Activated T-helper 1 cell treated with anti-CD3 and anti-CD28 coated beads, Interleukin-2, amount 50 U/mL, for 16 hours (primary cell): ENCODE measurements at regions not wholly inside any gene's neighbourhood (a gene's known extent, or its start where the extent isn't known, plus 50 kb on each side); places are given as distances from the start of the nearest gene placed in this dataset.
"Not testable (repeated sequence)": the region's sequence is repeated elsewhere in the genome, so short reads cannot be mapped to it uniquely, and the experiment has no call there.

Experiments used
- DNase-seq, 2 donors: peaks; one replicate each; pipeline ENCODE4 v3.0.0-alpha.2; 2020; ENCODE audit warnings: low read depth in 1 of 2, low spot score in 1 of 2

GRCh38 chr22:22774762-22775161 lies 112.9 kb upstream of the IGLL5 start:
- not testable (repeated sequence) for DNase-seq

GRCh38 chr22:22776121-22776520 lies 111.5 kb upstream of the IGLL5 start:
- DNase-seq: no peak

DNA sequence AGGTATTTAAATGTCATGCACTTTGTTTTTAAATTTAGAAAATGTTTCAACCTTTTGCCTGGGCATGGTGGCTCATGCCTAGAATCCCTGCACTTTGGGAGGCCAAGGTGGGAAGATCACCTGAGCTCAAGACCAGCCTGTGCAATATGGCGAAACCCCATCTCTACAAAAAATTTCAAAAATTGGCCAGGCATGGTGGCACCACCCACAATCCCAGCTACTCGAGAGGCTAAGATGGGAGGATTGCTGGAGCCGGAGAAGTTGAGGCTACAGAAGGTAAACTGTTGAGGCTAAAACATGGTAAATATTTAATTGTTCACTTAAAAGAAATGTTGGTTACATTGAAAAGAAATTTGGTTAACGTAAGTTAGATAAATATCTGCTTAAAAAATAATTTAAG lies 108.4 kb upstream of the IGLL5 start:
- no peak for DNase-seq

- DNase-seq: no peak
These were observed 104.0 kb upstream of the IGLL5 start for GRCh38 chr22:22783575-22783974.

DNA sequence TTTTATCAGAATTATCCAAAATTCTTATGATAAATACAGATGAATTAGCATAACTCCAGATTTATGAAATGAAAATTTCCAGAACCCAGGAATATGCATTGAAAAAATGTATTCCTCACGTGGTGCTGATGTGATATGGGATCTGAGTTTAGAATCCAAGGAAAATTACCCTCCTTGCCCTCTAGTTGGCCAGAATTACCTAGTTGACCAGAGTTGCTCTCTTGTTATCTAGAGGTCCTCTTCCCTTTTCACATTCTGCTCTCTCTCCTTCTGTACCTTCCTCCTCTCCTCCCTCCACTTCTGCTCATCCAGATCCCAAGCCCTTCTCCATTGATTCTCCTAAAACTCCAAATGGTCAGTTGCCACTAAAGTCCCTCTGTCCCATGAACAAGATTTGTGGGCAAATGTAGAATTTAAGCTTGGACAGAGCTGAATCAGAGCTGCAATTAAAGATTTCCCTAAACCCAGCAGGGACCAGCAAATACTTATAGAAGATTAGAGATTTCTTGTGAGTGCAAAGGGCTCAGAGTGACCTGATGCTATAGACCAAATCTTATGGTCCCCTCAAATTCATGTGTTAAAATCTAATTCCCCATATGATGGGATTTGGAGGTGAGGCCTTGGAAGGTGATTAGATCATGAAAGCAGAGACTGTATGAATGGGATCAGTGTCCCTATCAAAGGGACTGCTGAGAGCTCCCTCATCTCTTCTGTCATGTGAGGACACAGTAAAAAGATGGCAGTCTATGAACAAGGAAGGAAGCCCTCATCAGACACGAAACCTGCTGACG lies 103.2 kb upstream of the IGLL5 start:
- DNase-seq: no peak

DNA sequence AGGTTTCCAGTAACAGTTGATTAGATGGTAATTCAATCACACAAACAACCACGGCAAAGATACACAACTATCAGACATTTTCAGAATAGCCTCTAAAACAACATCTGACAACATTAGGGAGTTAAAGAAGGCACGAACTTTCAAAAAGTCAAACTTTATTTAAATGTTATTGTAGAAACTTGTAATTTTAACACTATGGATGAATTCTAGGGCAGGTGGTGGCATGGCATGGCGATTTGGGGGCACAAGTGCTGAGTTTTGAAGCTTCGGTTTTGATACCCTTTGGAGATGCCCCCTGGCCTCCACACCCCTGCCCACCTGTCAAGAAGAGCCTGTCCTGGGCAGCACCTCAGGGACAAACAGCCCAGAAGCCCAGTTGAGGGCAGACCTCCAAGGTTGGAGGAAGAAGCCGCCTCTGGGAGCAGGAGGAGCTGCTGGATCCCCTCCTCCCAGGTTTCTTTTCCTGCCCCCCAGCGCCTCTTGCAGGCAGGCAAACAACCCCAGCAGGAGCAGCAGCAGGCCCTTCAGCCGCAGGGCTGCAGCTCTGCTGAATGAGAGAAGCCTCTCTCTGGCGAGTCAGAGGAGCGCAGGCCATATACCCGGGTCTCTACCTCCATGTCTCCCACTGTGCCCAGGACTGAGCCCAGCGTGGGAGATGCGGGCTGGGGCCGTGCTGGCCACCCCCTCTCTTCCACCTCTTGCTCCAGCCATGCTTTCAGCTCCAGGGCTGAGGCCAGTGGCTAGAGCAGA lies 102.1 kb upstream of the IGLL5 start:
- no peak for DNase-seq

GRCh38 chr22:22786301-22787115 lies 101.1 kb upstream of the IGLL5 start:
- DNase-seq: no peak

GRCh38 chr22:22787151-22787550 lies 100.5 kb upstream of the IGLL5 start:
- DNase-seq: no peak

DNA sequence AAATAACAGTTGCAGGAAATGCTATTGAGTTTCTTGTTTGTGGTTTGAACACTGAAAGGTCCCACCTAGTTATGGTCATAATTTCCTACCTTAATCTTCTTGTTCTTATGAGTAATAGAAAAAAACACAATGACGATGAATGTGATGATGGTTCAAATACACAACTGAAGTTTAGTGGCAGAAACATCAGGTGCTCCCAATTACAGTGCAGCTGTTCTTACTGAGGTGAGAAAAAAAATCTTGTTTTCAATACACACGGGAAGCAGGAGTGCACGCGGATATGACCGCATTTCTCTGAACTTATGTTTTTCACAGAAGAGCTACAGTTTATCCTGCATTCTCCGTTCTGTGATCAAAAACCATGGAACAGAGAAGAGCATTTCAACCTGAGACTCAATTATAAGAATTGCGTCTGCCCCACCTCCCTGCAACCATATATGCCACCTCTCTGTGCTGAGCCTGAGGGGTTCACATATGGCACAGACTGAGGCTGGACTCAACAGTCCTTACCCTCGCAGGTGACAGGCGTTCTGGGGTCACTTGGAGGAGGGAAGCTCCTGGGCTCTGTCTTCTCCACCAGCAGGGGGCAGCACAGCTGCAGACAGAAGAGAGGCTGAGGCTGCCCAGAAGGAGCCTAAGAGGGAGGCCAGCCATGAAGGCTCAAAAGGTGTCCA lies 99.7 kb upstream of the IGLL5 start:
- DNase-seq: peak; percentile 50 to 59

DNA sequence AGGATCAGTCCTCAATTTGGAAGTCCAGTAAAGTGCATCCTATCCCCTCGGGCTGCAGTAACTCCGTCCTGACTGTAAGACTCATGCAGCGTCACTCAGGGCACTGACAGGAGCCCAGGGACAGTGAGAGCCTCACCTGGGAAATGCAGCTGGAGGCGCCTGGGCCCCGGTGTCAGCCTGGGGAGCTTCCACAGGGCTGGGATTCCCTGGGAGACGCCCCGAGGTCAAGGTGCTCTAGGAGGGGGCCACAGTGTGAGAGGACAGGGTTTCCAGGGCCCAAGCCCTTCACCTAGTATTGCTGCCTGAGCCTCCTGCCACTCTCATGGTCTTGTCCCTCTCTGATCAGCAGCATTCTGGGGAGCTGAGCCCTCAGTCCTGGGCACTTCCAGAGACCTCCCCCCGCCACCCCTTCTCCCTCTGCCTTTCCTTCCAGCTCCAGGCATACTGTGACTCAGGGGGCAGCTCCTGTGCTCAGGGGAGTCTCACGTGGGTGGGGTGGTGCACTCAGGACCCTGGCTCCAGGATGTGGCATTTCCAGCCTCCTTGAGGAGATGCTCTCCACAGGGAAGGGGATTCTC lies 99.1 kb upstream of the IGLL5 start:
- no peak for DNase-seq

DNA sequence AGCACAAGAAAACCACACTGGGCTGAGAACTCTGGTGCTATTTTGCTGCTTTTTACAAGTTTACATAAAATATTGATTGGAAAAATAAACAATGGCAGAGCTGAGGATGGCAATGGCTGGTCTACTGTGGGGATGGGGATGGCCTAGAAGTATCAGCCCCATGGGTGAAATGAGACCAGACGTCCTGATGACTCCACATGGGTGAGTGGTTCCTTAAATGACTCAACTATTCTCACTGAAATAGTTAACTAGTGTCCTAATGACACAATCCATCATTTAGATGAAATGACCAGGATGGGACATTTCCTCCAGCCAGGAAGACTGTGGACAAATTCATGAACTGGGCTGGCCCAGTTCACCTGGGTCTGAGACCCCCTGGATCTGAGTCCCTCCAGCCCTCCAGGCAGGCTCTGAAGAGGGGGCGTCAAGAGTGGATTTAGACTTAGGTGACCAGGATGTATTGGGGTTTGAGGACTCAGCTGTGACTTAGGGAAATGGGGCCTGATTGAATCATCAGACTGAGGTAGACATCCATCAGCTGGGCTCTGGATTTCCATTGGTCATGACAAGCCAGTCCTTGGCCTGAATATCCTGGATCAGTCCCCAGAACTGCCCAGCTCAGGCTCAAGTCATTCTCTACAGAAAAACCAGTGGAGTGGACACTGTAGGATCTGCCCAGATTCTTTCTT lies 98.2 kb upstream of the IGLL5 start:
- no peak for DNase-seq

GRCh38 chr22:22789922-22790845 lies 97.4 kb upstream of the IGLL5 start:
- DNase-seq: no peak

DNA sequence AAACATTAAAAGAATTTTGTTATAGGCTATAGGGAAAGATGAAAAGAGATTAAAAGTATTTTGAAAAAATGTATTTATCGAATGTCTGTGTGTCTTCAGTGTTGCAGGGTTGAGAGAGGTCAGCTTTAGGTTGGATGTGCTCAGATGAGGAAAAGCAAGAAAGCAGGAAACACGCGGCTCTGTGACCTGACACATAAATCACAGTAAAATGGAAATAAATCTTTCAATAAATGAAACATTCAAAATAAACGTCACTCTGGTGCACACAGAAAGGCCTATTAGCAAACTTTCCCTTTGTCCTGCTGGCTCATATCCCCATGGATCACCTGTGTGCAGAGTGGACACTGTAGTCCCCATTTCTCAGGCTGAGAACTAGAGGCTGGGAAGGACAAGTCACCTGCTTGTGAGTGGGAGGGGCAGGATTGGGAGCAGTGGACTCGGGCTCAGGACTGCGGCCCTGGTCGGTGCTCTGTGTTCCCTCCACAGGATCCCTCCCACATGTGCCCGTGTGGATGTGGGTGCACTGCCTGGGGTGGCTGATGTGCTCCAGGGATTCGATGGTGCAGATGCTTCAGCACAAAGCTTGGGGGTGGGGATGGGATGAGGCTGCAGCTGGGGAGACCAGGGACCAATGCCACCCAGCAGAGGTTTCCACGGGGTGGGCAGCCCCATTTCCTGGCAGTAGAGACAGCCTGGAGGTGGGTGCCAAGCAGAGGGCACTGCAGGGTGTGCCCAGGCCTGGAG lies 96.0 kb upstream of the IGLL5 start:
- no peak for DNase-seq

DNA sequence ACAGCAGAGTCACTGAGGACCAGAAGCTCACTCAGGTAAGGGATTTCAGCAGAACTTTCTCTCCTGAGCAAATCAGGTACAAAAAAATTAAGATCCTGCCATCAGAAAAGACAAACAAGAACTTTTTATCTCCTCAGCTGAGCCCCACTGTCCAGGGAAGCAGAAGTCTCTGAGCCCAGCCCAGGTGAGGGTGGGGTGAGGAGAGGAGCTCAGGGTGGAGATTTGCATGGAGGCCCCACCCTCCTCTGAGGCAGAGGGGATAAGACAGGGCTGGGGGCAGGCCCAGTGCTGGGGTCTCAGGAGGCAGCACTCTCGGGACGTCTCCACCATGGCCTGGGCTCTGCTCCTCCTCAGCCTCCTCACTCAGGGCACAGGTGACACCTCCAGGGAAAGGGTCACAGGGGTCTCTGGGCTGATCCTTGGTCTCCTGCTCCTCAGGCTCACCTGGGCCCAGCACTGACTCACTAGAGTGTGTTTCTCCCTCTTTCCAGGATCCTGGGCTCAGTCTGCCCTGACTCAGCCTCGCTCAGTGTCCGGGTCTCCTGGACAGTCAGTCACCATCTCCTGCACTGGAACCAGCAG lies 95.3 kb upstream of the IGLL5 start:
- not testable (repeated sequence) for DNase-seq

- not testable (repeated sequence) for DNase-seq
These were observed 92.0 kb upstream of the IGLL5 start for GRCh38 chr22:22795639-22796038.

DNA sequence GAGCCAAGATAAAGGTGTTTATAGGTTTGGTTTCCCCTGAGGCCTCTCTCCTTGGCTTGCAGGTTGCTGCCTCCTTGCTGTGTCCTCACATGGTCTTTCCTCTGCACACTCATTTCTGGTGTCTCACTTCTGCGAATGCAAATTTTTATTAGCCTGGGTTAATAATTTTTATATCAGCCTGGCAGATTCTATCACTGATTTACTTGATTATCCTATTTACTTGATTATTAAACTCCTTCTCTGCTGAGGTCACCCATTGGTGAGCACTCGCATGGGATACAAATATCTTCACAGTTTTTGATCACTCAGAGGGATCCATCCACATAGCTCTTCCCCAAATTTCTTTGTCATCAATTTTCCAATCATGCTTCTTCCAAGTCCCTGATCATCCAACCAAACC lies 90.9 kb upstream of the IGLL5 start:
- no peak for DNase-seq

DNA sequence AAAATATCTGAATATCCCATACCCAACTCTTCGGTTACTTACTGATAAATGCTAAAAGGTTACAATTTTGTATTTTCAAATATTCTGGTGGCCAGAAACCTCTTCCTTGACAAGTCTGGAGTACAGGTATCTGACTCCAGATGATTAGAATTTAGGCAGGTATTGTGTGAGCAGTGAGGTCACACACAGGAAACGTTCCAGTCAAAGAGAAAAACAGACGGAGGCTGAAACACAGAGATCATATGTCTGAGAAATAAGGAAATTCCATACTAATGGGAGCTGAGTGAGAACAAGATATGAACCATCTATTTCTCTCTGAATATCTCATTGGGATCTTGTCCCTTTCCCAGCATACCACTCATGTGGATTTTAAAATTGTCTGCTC lies 89.4 kb upstream of the IGLL5 start:
- no peak for DNase-seq

GRCh38 chr22:22798716-22799115 lies 88.9 kb upstream of the IGLL5 start:
- DNase-seq: no peak
